ENCODE measurements at regions not wholly inside any gene's neighbourhood (a gene's known extent, or its start where the extent isn't known, plus 50 kb on each side); places are given as distances from the start of the nearest gene placed in this dataset.

DNA sequence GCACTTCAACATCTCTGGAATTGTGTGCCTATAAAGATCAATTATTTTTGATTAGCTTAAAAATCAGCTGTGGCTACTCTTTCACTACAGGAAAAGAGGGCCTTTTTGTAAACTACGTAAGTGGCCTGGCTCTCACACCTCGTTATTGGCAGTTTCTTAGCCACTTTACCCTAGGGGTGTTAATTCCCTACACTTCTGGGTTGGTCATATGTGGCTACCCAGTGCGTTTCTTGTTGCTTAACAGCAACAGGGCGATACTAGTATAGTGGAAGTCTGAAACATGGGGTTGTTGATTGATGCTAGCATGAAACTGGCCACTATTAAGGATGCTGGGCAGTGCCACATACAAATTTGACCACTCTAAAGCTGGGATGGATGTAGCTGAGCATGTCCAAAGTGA lies 174.7 kb upstream of the CDH12 start:
- DNase-seq (ENCODE audit: low read depth, low spot score), result no peak
- ChIA-PET POLR2A (no interaction called here), CTCF (no interaction called here)
- Histone ChIP-seq H3K27ac (ENCODE audit: low read depth, low read length) (no peak overlapping the region), H3K4me3 (ENCODE audit: low read depth, low read length) (no peak overlapping the region), H3K27me3 (ENCODE audit: control insufficient read depth, insufficient read depth, low read length) (no peaks in the 10 kb centered on the region), H3K9me3 (ENCODE audit: control insufficient read depth, insufficient read depth, low read length) (no peaks in the 10 kb centered on the region)
- TF ChIP-seq, protein P1, sequence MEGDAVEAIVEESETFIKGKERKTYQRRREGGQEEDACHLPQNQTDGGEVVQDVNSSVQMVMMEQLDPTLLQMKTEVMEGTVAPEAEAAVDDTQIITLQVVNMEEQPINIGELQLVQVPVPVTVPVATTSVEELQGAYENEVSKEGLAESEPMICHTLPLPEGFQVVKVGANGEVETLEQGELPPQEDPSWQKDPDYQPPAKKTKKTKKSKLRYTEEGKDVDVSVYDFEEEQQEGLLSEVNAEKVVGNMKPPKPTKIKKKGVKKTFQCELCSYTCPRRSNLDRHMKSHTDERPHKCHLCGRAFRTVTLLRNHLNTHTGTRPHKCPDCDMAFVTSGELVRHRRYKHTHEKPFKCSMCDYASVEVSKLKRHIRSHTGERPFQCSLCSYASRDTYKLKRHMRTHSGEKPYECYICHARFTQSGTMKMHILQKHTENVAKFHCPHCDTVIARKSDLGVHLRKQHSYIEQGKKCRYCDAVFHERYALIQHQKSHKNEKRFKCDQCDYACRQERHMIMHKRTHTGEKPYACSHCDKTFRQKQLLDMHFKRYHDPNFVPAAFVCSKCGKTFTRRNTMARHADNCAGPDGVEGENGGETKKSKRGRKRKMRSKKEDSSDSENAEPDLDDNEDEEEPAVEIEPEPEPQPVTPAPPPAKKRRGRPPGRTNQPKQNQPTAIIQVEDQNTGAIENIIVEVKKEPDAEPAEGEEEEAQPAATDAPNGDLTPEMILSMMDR (IDR thresholded peaks at IDR 0.05; ENCODE audit: low read depth, low read length), result no peak

DNA sequence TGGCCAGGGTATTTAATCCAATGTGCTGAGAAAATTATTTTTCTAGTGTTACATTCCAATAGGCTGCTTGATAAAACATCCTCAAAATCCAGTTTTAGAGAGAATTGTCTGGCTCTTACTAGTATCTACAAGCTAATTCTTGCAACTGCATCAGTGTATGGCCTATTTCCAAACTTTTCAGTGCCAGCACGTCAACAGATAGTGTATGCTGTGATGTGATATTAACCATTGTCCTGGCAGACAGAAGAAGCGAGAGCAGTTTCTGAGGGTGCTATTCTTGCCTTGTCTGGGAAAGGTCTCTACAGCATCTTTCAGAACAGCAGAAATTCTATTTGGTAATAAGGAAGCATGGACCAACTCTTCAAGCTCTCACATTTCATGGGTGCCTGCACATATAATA lies 174.2 kb upstream of the CDH12 start:
- H3K27ac ChIP-seq (ENCODE audit: low read depth, low read length), result no peak overlapping the region
- no peak overlapping the region for H3K4me3 ChIP-seq (ENCODE audit: low read depth, low read length)
- DNase-seq (ENCODE audit: low read depth, low spot score), result no peak
- POLR2A ChIA-PET, result no interaction called here
- TF ChIP-seq, protein P1 (IDR thresholded peaks at IDR 0.05; ENCODE audit: low read depth, low read length), result no peak
- CTCF ChIA-PET, result no interaction called here
- no peaks in the 10 kb centered on the region for H3K9me3 ChIP-seq (ENCODE audit: control insufficient read depth, insufficient read depth, low read length)
- no peaks in the 10 kb centered on the region for H3K27me3 ChIP-seq (ENCODE audit: control insufficient read depth, insufficient read depth, low read length)

DNA sequence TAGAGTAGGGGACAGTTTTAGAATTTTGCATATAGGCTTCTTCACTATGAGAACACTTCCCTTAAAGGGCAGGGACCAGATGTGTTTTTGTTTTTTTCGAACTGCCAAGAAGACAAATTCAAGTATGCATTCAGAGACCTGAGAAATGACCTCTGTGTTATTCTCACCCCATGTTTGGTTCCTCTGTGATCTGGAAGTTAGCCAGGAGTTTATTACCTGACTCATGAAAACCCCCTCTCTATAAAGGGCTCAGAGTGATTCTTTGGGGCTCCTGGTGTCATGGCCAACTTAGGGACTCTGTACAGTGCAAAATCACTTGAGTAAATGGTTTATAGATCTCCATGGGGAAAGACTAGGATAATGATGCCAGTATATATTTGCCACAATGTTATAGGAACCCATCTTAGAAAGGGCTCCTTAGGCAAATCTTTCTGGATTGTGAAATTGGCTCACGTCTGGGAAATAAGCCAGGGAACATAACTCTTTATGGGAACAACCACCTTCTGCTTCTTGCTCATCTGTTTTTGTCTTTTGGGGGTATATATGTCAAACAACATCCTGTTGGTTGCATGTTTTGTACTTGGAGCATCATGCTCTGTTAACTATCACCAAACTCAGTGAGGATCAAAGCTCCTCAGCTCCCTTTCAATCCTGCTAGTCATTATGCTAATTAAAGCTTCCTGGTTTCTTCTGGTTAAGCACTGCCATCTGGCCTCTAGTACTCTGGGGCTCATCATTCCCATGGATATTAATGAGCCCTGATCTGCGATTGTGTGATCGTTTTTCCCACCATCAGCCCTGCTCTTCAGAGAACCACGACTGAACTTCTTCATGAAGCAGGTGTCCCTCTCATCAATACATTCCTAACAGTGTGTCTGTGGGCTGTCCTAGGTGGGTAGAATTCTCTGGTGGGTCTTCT lies 173.4 kb upstream of the CDH12 start:
- Histone ChIP-seq H3K9me3 (ENCODE audit: control insufficient read depth, insufficient read depth, low read length) (no peaks in the 10 kb centered on the region), H3K27me3 (ENCODE audit: control insufficient read depth, insufficient read depth, low read length) (no peaks in the 10 kb centered on the region), H3K4me3 (ENCODE audit: low read depth, low read length) (no peak overlapping the region), H3K27ac (ENCODE audit: low read depth, low read length) (no peak overlapping the region)
- ChIA-PET POLR2A (no interaction called here), CTCF (no interaction called here)
- TF ChIP-seq, protein P1 (IDR thresholded peaks at IDR 0.05; ENCODE audit: low read depth, low read length), result no peak
- DNase-seq (ENCODE audit: low read depth, low spot score), result no peak

DNA sequence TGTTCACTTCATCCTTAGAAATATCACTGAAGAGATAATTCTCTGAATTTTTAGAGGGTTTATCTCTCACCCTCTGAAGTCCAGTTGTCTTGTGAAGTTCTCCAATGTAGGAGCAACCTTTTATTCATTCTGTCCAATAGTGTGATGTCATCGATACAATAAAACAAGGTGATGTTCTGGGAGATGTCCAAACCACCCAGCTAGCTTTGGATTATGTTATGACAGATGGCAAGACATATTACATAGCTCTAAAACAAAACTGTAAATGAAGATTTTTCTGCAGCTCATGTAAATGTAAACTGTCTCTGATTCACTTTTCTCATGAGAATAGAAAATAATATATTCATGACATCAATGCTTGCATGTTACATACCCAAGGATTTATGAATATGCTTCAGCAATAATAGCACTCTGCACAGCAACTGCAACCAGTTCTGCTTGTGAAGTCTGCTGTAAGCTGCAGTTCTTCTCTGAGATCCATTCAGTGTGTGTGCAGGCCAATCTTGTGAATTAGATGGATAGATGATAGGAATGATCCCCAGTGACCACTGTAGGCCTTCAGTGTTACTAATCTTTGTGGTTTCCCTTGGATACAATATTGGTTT lies 172.6 kb upstream of the CDH12 start:
- POLR2A ChIA-PET, result no interaction called here
- DNase-seq (ENCODE audit: low read depth, low spot score), result no peak
- no peak overlapping the region for H3K4me3 ChIP-seq (ENCODE audit: low read depth, low read length)
- CTCF ChIA-PET, result no interaction called here
- TF ChIP-seq, protein P1 (IDR thresholded peaks at IDR 0.05; ENCODE audit: low read depth, low read length), result no peak
- no peaks in the 10 kb centered on the region for H3K9me3 ChIP-seq (ENCODE audit: control insufficient read depth, insufficient read depth, low read length)
- H3K27me3 ChIP-seq (ENCODE audit: control insufficient read depth, insufficient read depth, low read length), result no peaks in the 10 kb centered on the region
- no peak overlapping the region for H3K27ac ChIP-seq (ENCODE audit: low read depth, low read length)

DNA sequence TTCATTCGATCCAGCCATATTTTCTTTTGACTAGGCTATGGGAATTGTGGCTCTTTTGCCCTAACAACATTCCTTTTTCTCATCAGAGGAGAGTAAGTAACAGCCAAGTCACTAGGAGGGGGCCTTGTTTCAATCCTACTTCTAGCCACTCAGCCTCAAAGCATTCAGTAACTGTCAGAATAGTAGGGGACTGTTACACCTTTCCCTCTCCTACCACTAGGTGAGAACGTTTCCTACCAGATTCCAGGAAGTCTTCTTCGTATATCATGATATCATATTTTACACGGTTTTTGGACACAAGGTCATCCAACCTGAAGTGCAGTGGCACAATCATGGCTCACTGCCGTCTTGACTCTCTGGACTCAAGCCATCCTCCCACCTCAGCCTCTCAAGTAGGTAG lies 171.3 kb upstream of the CDH12 start:
- Histone ChIP-seq H3K27ac (ENCODE audit: low read depth, low read length) (no peak overlapping the region), H3K9me3 (ENCODE audit: control insufficient read depth, insufficient read depth, low read length) (no peaks in the 10 kb centered on the region), H3K4me3 (ENCODE audit: low read depth, low read length) (no peak overlapping the region), H3K27me3 (ENCODE audit: control insufficient read depth, insufficient read depth, low read length) (no peaks in the 10 kb centered on the region)
- POLR2A ChIA-PET, result no interaction called here
- TF ChIP-seq, protein P1 (IDR thresholded peaks at IDR 0.05; ENCODE audit: low read depth, low read length), result no peak
- DNase-seq (ENCODE audit: low read depth, low spot score), result no peak
- CTCF ChIA-PET, result no interaction called here
